ENCODE measurements at regions not wholly inside any gene's neighbourhood (a gene's known extent, or its start where the extent isn't known, plus 50 kb on each side); places are given as distances from the start of the nearest gene placed in this dataset.

DNA sequence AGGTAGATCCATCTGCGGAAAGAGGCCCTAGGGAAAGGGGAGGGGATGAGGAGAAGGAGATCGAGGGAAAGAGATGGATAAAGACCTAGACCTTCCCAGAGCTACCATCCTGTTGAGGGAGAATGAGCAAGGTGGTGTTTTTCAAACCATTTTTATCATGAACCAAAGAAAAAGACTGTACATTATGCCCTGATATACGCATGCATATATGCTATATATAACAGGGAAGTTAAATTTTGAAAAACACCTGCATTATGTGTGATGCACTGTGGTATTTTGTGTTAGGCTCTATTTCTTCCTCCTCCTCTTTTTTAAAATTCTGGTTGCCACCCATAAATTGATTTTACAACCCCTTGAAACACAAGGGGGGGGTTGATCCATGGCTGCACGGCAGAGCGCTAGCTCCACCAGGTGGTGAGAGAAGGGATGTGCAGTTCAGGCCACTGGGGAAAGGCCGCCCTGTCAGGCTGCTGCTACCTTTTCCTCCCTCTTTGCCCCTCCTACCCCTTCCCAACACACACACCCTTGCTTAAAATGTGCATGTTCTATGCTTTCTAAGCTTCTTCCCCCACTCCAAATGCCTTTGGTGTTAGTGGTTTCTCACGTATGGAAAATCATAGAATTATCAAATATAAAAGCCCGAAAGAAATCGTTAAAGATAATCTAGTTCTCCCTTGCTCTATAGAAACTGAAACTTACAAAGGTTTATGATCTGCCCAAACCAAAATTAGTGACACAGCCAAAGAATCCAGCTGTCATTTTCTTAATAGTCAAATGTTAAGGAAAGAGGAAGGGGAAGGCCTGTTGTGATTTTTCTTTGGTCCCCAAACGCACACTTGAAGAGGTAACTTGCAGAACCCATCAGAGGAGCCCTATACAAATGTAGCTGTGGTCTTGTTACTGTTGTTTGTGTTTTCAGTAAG is 262.0 kb upstream of the UMPS start:
- TF ChIP-seq, protein P1, sequence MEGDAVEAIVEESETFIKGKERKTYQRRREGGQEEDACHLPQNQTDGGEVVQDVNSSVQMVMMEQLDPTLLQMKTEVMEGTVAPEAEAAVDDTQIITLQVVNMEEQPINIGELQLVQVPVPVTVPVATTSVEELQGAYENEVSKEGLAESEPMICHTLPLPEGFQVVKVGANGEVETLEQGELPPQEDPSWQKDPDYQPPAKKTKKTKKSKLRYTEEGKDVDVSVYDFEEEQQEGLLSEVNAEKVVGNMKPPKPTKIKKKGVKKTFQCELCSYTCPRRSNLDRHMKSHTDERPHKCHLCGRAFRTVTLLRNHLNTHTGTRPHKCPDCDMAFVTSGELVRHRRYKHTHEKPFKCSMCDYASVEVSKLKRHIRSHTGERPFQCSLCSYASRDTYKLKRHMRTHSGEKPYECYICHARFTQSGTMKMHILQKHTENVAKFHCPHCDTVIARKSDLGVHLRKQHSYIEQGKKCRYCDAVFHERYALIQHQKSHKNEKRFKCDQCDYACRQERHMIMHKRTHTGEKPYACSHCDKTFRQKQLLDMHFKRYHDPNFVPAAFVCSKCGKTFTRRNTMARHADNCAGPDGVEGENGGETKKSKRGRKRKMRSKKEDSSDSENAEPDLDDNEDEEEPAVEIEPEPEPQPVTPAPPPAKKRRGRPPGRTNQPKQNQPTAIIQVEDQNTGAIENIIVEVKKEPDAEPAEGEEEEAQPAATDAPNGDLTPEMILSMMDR (conservative IDR thresholded peaks at IDR 0.05; ENCODE audit: low read length) = peak; percentile 99
- TF ChIP-seq EZH2phosphoT487 (IDR thresholded peaks at IDR 0.05; ENCODE audit: borderline replicate concordance) = no peak

All from Loucy (cell line).